ENCODE measurements at regions not wholly inside any gene's neighbourhood (a gene's known extent, or its start where the extent isn't known, plus 50 kb on each side); places are given as distances from the start of the nearest gene placed in this dataset.

GRCh38 chr3:157592769-157593168, 89.6 kb upstream of the VEPH1 start:
- H3K9me3 Mint-ChIP-seq: no peaks in the 10 kb centered on the region
- DNase-seq: no peak
- no peak overlapping the region for H3K4me3 Mint-ChIP-seq
- peaks cover 13% of the 10 kb centered on the region for H3K27me3 Mint-ChIP-seq (ENCODE audit: low read depth, poor library complexity)
- H3K36me3 Mint-ChIP-seq (ENCODE audit: low read depth): no peaks in the 10 kb centered on the region
- no peaks in the 10 kb centered on the region for H3K4me1 Mint-ChIP-seq
- no peak overlapping the region for H3K27ac Mint-ChIP-seq
- TF ChIP-seq CTCF (IDR thresholded peaks at IDR 0.05): no peak

- H3K4me1 Mint-ChIP-seq: no peaks in the 10 kb centered on the region
These were observed 87.1 kb upstream of the VEPH1 start for GRCh38 chr3:157590273-157590672.

GRCh38 chr3:157589211-157589610, 86.0 kb upstream of the VEPH1 start:
- Mint-ChIP-seq H3K9me3 (peaks cover 3% of the 10 kb centered on the region), H3K4me3 (no peak overlapping the region), H3K27ac (no peak overlapping the region), H3K4me1 (no peaks in the 10 kb centered on the region), H3K36me3 (ENCODE audit: low read depth) (no peaks in the 10 kb centered on the region), H3K27me3 (ENCODE audit: low read depth, poor library complexity) (peaks cover 9% of the 10 kb centered on the region)
- DNase-seq: no peak
- no peak for TF ChIP-seq CTCF (IDR thresholded peaks at IDR 0.05)

More at GRCh38 chr3:157590273-157590672, 87.1 kb upstream of the VEPH1 start:
- Mint-ChIP-seq H3K27me3 (ENCODE audit: low read depth, poor library complexity) (peaks cover 9% of the 10 kb centered on the region), H3K36me3 (ENCODE audit: low read depth) (no peaks in the 10 kb centered on the region), H3K27ac (no peak overlapping the region), H3K4me3 (no peak overlapping the region), H3K9me3 (peaks cover 3% of the 10 kb centered on the region)
- TF ChIP-seq CTCF (IDR thresholded peaks at IDR 0.05): no peak
- DNase-seq: no peak

- H3K9me3 Mint-ChIP-seq: peaks cover 3% of the 10 kb centered on the region
- DNase-seq: no peak
- no peaks in the 10 kb centered on the region for H3K36me3 Mint-ChIP-seq (ENCODE audit: low read depth)
- no peak overlapping the region for H3K4me3 Mint-ChIP-seq
- H3K4me1 Mint-ChIP-seq: no peaks in the 10 kb centered on the region
- no peak for TF ChIP-seq CTCF (IDR thresholded peaks at IDR 0.05)
- peaks cover 9% of the 10 kb centered on the region for H3K27me3 Mint-ChIP-seq (ENCODE audit: low read depth, poor library complexity)
- H3K27ac Mint-ChIP-seq: no peak overlapping the region
These were observed 85.3 kb upstream of the VEPH1 start for GRCh38 chr3:157588386-157589060.

GRCh38 chr3:157586293-157586692, 83.1 kb upstream of the VEPH1 start:
- no peak overlapping the region for H3K4me3 Mint-ChIP-seq
- H3K27me3 Mint-ChIP-seq (ENCODE audit: low read depth, poor library complexity): peaks cover 10% of the 10 kb centered on the region
- no peaks in the 10 kb centered on the region for H3K36me3 Mint-ChIP-seq (ENCODE audit: low read depth)
- TF ChIP-seq CTCF (IDR thresholded peaks at IDR 0.05): no peak
- DNase-seq: no peak
- H3K4me1 Mint-ChIP-seq: no peaks in the 10 kb centered on the region
- no peak overlapping the region for H3K27ac Mint-ChIP-seq
- peaks cover 3% of the 10 kb centered on the region for H3K9me3 Mint-ChIP-seq

GRCh38 chr3:157585386-157585785, 82.2 kb upstream of the VEPH1 start:
- no peak overlapping the region for H3K4me3 Mint-ChIP-seq
- H3K4me1 Mint-ChIP-seq: no peaks in the 10 kb centered on the region
- no peak for DNase-seq
- TF ChIP-seq CTCF (IDR thresholded peaks at IDR 0.05): no peak
- H3K27ac Mint-ChIP-seq: no peak overlapping the region
- peaks cover 7% of the 10 kb centered on the region for H3K27me3 Mint-ChIP-seq (ENCODE audit: low read depth, poor library complexity)
- no peaks in the 10 kb centered on the region for H3K36me3 Mint-ChIP-seq (ENCODE audit: low read depth)
- H3K9me3 Mint-ChIP-seq: peaks cover 3% of the 10 kb centered on the region

Data from nephron progenitor cell (in vitro differentiated cells).